WTC11 (cell line): ENCODE measurements at regions not wholly inside any gene's neighbourhood (a gene's known extent, or its start where the extent isn't known, plus 50 kb on each side); places are given as distances from the start of the nearest gene placed in this dataset.

Experiments used
- NFYB ChIP-seq: sonication (generic); formaldehyde crosslinking; conservative IDR thresholded peaks from 2 replicates; pipeline ENCODE4 v1.8.0; 2022; ENCODE audit warnings: low read depth, missing genetic modification reagents
- SP1 ChIP-seq: sonication (generic); formaldehyde crosslinking; conservative IDR thresholded peaks from 2 replicates; pipeline ENCODE4 v1.8.1; 2022; ENCODE audit warnings: missing genetic modification reagents
- ZNF121 ChIP-seq: sonication (generic); formaldehyde crosslinking; IDR thresholded peaks from 2 replicates; pipeline ENCODE4 v1.8.0; 2023; ENCODE audit warnings: missing genetic modification reagents
- TF ChIP-seq, protein P1 (sequence below): fragments of 250-450 bp; sonication (Bioruptor Pico); IDR thresholded peaks from 2 replicates; pipeline ENCODE4 v2.1.2; 2022; ENCODE audit warnings: mild to moderate bottlenecking, moderate library complexity
- TF ChIP-seq, protein P2 (sequence below): fragments of 200-600 bp; IDR thresholded peaks from 2 replicates; pipeline ENCODE4 v1.8.0; 2022; ENCODE audit warnings: antibody characterized with exemption
- TF ChIP-seq, protein P3 (sequence below): sonication (generic); formaldehyde crosslinking; IDR thresholded peaks from 2 replicates; pipeline ENCODE4 v1.8.0; 2023; ENCODE audit warnings: missing genetic modification reagents
- TF ChIP-seq, protein P4 (sequence below): sonication (generic); formaldehyde crosslinking; IDR thresholded peaks from 2 replicates; pipeline ENCODE4 v1.8.1; 2022; ENCODE audit warnings: low read depth, missing genetic modification reagents, borderline replicate concordance

DNA sequence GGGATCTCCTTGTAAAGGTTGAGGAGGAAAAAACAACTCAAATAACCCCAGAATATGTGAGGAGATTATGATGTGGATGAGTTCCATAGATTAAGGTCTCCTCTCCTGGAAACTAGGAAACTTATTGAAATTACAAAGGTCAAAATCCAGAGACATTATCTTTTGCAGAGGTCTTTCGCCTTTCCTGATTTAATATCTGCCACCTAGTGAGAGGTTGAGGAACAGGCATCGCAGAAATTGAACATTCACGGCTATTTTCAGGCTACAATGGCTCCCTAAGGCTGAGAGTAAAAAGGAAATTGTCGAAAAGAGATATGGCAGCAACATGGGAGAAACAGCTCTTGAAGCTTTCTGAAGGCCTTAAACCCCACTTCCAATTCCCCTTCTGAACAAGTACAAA is 127.5 kb upstream of the PLCXD3 start:
- TF ChIP-seq SP1 (CRISPR knock-in tag) = no peak
- TF ChIP-seq, protein P1, sequence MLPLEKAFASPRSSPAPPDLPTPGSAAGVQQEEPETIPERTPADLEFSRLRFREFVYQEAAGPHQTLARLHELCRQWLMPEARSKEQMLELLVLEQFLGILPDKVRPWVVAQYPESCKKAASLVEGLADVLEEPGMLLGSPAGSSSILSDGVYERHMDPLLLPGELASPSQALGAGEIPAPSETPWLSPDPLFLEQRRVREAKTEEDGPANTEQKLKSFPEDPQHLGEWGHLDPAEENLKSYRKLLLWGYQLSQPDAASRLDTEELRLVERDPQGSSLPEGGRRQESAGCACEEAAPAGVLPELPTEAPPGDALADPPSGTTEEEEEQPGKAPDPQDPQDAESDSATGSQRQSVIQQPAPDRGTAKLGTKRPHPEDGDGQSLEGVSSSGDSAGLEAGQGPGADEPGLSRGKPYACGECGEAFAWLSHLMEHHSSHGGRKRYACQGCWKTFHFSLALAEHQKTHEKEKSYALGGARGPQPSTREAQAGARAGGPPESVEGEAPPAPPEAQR (CRISPR knock-in tag) = no peak
- TF ChIP-seq, protein P2, sequence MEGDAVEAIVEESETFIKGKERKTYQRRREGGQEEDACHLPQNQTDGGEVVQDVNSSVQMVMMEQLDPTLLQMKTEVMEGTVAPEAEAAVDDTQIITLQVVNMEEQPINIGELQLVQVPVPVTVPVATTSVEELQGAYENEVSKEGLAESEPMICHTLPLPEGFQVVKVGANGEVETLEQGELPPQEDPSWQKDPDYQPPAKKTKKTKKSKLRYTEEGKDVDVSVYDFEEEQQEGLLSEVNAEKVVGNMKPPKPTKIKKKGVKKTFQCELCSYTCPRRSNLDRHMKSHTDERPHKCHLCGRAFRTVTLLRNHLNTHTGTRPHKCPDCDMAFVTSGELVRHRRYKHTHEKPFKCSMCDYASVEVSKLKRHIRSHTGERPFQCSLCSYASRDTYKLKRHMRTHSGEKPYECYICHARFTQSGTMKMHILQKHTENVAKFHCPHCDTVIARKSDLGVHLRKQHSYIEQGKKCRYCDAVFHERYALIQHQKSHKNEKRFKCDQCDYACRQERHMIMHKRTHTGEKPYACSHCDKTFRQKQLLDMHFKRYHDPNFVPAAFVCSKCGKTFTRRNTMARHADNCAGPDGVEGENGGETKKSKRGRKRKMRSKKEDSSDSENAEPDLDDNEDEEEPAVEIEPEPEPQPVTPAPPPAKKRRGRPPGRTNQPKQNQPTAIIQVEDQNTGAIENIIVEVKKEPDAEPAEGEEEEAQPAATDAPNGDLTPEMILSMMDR = no peak
- no peak for TF ChIP-seq ZNF121
- no peak for TF ChIP-seq NFYB
- TF ChIP-seq, protein P3, sequence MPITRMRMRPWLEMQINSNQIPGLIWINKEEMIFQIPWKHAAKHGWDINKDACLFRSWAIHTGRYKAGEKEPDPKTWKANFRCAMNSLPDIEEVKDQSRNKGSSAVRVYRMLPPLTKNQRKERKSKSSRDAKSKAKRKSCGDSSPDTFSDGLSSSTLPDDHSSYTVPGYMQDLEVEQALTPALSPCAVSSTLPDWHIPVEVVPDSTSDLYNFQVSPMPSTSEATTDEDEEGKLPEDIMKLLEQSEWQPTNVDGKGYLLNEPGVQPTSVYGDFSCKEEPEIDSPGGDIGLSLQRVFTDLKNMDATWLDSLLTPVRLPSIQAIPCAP = no peak
- TF ChIP-seq, protein P4, sequence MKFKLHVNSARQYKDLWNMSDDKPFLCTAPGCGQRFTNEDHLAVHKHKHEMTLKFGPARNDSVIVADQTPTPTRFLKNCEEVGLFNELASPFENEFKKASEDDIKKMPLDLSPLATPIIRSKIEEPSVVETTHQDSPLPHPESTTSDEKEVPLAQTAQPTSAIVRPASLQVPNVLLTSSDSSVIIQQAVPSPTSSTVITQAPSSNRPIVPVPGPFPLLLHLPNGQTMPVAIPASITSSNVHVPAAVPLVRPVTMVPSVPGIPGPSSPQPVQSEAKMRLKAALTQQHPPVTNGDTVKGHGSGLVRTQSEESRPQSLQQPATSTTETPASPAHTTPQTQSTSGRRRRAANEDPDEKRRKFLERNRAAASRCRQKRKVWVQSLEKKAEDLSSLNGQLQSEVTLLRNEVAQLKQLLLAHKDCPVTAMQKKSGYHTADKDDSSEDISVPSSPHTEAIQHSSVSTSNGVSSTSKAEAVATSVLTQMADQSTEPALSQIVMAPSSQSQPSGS (CRISPR knock-in tag) = no peak
